HG03095 (cell line): ENCODE measurements at regions not wholly inside any gene's neighbourhood (a gene's known extent, or its start where the extent isn't known, plus 50 kb on each side); places are given as distances from the start of the nearest gene placed in this dataset.

ENCODE experiments used
- ATAC-seq: cut with Tn5 transposase; IDR thresholded peaks from one replicate; pipeline ENCODE4 v1.9.1; 2021; ENCODE audit warnings: moderate library complexity; ENCODE audit not compliant: unreplicated experiment

DNA sequence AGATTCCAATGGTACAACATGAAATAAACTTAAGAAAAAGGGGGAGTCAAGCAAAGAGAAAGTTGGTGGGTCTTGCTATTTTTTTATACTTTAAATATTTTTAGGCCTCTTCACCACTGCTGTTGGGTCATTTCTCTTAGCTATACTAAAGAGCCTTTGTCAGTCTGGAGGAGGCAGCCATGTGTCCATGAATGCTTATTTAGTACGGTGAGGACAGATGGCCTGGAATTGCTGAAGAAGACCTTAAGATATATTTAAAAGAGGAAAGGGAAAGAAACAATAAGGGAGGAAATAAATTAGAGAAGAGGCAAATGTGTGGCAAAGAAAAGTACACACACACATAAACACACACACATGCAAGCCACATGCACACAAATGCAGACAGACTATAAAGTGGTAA, 560.5 kb upstream of the MEF2C start:
- ATAC-seq: no peak

DNA sequence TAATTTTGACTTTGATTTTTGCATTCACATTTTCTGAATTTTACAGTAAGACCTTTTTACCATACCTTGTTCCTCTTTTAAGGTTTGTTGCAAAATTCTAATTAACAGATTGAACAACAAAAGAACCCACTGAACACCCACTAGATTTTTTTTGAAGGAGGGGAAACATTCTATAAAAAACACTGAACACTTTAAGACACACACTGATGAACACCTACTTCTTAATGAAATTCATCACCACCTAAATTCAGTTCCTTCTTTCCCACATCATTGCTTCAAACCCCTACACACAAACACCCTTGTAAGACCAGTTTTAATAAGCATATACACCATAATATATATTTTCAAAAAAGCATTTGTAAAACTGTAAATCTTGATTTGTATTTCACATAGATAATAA, 559.0 kb upstream of the MEF2C start:
- no peak for ATAC-seq

DNA sequence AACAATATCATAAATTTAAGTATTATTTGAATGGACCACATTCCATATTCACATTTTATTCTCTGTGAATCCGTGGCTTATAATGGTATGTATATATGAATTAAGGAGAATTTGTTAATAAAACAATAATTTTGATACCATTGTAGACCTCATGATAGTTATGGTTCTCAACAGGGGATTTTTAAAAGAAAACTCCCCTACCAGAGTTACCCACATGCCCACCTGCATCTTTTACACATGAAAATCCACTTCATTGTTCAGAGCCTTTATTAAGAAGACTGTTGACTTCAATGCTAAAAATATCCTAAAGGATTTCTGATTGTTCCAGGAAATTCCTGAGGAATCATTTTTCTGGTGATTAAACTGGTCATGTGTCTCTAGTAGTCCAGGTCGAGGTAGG, 557.7 kb upstream of the MEF2C start:
- no peak for ATAC-seq

DNA sequence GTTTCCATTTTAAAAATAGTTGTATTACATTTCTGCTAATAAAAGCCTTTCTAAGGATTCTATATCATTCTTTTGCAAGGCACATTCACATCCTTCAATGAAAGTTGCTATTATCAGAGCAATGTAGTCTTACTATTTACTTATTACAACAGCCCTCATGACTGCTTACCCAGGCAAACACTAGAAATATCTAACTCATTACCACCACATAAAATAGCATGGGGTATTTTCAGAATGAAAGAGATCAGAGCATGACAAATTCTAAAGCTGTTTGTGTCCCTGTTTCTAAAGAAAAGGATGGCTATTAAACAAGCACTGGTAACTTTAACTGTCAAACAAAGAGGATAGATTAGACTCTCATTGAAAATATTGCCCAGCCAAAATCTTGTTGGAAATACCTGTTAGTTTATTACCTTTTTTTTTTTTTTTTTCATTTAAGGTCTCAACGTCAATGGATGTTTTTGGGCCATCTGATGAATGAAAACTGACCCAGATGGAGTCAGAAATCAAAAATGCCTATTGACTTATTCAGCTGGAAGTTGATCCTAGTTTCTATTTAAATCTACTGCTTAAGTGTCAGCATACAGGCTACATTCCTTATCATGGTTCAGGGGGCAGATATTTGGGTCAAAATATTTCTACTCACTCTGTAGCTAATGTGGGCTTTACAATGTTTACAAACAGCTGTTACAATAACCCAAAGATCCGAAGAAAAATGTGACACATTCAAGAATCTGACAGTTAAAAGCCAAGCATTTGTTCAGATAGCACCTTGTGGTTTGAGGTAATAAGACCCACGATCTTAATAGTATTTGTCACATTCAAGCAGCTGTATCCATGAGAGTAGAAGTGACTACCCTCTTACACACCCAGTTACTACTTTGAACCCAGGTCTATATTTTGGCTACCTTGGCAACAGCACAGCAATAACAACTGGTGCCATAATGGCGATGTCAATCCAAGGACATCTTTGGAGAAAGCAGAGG, 554.8 kb upstream of the MEF2C start:
- no peak for ATAC-seq

DNA sequence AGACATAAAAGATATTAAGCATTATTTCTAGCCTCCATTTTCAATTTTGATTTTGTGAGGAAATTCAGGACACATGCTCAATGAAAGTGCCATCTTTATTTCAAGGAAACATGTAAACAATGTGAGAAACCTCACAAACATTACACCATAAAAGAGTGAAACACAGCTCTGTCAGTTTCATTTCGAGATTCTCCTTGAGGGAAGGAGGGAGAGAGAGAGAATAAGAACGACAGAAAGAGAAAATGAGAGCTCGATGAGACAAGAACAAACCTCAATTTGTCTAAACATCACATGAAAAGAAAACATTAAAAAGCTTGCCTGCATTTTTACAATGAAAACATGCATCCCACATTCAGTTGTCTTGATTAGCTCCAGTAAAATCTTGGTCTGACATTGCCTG, 553.5 kb upstream of the MEF2C start:
- no peak for ATAC-seq

DNA sequence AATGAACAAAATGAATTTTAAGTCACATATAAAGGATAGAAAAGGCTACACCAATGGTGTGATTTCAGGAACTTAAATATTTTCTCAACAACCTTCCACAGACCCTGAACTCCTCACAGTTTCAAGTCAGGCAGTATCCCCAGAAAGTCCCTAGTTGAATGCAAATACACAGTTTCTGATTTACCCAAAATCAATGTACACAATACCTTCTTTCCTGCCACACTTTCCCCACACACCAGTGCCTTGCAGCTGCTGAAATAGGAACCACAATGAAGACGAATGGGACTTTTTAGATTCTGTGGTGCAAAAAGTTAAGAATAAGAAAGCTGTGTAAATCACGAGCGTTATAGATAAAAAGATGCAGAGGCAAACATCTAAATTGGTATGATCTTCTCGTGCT, 552.4 kb upstream of the MEF2C start:
- ATAC-seq: peak; percentile 86

DNA sequence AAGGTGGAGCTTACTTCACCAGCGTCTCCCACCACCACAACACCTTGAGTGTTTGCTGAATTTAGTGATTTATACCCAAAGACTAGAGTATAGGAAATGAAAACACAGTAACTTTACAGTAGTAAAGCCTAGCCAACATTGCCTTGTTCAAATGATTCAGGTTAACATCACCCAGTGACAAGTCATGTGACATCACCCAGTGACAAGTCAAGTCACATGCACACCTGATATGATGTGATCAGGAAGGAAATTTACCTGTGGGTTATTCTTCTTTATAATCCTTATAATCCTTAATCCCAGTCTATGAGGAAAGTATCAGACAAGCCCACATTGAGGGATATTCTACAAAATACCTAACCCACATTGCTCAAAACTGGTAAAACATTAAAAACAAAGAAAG, 545.6 kb upstream of the MEF2C start:
- ATAC-seq: no peak

DNA sequence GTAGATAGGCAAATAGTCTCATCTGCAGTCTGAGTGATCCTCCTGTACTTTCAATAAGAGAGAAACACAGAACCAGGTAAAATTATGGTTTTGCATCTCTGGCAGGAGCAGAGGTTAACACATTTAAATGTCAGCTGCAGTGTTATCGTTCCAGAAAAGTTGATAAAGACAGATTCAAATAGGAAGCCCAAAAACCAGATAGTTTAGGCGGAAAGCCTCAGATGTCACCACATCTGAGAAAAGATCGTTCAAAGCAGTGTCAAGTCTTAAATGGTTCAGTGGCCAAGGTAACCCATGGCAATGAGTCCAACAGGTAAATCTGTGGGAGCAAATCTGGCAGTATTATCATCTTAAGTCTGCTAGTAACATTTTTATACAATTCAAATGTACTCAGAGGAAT, 542.1 kb upstream of the MEF2C start:
- no peak for ATAC-seq

DNA sequence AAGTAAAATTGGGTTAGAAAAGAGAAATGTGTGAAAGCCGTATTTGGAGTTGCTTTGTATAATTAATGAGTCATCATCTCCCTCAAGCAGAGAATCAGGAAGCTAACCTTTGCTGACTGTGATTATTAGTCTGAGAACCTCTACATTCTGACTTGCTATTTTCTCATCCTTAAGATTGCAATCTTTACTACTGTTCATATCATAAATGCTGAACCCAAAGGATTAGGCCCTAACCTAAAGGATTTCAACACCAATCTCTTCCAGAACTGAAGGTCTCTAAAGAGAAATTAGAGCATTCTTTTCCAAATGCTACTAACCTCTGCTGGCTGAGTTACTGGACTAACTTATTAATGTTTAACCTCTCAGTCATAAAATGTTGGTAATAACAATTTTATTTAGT, 538.1 kb upstream of the MEF2C start:
- ATAC-seq: no peak

DNA sequence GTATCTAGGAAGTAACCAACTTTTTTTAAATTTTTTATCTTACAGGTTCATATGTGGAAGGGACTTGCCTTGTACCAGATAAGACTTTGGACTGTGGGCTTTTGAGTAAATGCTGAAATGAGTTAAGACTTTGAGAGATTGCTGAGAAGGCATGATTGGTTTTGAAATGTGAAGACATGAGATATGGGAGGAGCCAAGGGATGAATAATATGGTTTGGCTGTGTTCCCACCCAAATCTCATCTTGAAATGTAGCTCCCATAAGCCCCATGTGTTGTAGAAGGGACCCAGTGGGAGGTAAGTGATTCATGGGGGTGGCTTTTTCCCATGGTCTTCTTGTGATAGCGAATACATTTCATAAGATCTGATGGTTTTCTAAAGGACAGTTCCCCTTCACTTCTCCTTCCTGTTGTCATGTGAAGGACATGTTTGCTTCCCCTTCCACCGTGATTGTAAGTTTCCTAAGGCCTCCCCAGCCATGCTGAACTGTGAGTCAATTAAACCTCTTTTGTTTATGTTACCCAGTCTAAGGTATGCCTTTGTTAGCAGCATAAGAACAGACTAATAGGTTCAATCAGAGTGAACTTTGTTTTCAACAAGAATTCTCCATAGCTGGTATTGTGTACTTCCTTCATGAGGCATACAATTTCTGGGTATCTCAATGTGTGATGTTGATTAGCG, 535.6 kb upstream of the MEF2C start:
- ATAC-seq: no peak

DNA sequence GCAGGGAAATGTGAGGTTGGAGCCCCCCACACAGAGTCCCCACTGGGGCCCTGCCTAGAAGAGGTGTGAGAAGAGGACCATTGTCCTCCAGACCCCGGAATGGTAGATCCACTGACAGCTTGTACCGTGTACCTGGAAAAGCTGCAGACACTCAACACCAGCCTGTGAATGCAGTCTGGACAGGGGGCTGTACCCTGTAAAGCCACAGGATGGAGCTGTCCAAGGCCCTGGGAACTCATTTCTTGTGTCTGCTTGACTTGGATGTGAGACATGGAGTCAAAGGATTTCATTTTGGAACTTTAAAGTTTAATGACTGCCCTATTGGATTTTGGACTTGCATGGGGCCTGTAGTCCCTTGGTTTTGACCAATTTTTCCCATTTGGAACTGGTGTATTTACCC, 535.0 kb upstream of the MEF2C start:
- no peak for ATAC-seq

DNA sequence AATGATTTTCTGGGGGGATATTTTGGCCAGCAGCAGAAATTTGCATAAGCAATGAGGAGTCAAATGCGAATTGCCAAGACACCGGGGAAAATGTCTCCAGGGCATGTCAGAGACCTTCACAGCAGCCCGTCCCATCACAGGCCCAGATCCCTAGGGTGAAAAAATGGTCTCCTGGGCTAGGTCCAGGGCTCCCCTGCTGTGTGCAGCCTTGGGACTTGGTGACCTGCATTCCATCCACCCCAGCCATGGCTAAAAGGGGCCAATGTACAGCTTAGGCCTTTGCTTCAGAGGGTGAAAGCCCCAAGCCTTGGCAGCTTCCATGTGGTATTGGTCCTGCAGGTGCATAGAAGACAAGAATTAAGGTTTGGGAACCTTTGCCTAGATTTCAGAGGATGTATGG, 534.5 kb upstream of the MEF2C start:
- ATAC-seq: no peak

DNA sequence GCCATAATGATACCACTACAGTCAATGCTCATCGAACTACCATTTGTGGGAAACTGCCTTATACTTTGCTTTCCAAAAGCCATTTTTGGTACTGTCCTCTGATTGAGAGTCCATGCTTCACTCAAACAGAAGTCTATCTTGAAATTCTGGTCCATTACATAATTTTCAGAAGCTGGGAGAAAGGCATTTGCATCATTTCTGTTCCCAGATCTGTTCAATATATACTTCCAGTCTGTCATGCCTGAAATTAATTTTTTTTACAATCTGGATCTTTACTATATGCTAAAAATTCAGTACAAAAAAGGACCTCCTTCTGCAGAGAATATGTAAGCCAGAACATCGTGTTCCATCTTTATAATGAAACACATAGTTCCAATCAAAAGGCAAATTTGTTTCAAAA, 528.9 kb upstream of the MEF2C start:
- no peak for ATAC-seq

DNA sequence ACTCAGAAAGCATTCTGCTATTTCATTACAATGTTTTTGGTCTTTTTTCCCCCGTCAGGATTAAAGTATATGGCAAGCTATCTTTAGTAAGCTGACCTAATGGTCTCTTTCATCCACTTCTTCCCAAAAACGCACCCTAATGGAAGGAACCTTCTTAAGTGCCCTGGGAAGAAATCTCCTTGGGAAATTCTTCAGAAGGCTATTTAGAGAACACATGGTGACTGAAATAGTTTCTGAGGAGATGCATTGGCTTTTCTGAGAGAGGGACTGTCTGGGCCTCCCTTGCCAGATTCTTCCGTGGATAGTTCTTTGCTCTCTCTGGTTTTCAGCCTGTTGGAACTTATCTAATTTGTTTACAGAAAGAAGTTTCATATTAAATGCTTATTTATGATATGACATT, 524.1 kb upstream of the MEF2C start:
- ATAC-seq: no peak

DNA sequence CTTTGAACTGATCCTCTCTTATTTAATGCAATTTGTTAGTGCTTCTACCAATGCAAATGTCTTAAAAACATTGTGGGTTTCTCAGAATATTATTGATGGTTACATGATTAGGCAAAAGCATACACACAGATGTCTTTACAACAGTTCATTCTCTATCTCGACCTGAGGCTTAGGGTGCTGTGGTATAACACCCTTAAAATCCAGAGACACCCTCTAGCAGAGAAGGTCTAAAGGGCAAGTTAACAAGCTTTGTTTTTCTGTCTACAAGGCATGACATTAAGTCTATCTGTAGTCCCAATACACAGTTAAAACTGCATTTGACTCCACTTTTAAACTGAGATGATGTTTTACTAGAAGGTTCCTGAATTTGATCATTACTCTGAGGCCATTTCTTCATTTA, 518.7 kb upstream of the MEF2C start:
- no peak for ATAC-seq

DNA sequence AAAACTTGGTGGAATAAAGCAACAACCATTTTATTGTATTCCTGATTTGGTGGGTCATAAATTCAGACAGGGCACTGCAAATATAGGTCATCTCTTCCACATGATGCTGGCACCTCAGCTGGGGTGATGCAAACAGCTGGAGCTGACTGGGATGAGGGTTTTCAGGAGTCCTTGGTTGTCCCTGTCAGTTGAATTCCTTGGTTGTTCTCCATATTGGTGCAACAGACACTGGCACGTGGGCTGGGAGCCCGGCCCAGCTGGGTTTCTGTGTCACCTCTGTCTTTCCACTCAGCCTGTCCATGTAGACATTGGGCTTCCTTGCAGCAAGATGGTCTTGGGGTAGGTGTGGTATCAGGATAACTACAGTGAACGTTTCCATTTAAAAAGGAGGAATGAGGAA, 518.0 kb upstream of the MEF2C start:
- ATAC-seq: no peak

DNA sequence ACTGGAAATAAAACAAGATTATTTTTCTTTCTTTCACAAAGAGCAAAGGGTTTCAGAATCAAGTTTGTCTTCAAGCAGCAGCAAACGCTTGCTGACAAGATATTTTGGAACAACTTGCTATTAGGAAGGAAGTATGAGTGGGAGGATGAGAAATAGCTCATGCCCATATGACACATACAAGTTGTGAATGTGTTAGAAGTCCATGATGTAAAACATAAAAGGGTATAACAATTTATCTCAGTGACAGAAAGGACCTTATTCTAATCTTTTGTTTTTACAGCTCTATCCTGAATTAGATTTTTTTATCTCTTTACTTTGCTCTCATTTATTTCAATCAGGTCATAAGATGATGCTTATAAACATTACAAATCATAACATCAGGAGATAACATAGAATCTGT, 516.6 kb upstream of the MEF2C start:
- ATAC-seq: no peak

DNA sequence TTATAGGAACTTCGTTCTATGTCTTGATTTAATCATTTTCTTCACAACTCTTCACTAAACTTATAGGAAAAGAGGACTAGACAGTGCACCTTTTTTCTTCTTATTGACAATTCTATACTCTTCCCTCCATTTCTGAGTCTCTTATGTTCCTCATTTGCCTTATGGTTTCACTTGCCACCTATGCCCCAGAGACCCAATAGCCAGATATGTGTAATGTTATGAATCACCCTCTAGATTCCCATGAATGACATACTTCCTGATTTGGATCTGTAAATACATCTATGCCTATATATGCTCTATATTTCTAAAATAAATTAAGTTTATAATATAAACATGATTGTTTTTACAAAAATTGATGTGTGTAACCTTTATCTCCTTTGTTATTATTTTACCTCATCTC, 514.1 kb upstream of the MEF2C start:
- peak; percentile 73 for ATAC-seq

DNA sequence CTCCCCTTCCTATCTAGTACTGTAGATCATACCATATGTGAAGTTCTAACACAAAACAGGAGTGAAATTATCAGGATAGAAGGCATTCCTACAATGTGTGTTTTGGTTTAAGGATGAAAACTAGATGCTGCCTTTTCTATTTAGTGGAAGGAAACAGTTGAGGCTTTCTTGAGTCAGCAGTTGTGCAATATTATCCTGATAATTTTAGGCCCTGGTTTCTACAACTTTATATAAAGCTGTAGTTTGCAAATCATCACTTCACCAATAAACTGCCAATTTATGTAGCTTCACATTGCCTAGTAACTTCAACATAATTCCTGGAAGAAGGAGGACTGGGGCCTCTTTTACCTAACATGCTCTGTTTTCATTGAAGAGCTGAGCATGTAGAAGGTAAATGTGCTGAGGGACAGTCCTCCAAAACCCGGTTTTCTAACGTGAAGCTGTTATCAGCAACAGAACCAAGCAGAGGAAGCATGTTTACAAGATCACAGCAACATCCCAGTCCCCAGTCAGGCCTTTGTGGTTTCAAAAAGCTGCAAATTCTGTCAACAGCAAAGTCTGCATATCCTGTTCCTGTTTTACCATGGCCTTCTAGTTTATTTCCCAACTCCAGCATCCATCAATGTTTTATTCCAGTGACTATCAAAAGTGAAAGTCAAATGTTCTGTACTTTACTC, 513.4 kb upstream of the MEF2C start:
- peak; percentile 51 for ATAC-seq

DNA sequence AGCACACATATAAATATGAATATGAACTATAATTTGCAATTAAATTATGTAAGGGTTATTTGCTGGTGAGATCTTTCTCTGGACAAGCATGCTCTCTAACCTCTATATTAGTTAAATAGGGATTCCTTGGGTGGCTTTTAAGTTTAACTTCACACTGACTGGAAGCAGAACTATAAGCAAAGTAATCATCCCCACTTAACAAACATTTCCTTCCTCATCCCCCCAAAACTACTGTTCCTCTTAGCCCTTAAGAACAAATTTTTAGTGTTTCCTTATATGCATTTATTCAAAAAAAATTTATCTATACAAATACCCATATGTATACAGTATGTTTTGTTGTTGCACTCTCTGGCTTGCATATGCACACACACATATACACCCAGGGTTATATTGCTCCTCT, 512.1 kb upstream of the MEF2C start:
- ATAC-seq: no peak

DNA sequence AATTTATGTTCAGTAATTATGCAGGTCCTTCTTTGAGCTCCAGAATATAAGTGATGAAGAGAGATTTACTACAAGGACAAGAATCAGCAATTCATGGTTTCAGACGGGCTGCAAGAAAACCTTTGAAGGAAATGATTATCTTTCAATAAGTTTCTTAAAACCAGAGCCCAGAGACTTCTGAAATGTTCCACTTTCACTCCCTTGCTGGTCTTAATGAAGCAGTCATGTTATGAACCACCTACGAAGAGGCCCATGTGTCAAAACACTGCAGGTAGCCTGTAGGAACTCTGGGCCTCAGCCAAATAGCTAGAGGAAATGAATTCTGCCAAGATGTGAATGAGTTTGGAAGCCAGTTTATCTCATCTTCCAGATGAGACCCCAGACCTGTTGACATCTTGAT, 505.9 kb upstream of the MEF2C start:
- no peak for ATAC-seq

DNA sequence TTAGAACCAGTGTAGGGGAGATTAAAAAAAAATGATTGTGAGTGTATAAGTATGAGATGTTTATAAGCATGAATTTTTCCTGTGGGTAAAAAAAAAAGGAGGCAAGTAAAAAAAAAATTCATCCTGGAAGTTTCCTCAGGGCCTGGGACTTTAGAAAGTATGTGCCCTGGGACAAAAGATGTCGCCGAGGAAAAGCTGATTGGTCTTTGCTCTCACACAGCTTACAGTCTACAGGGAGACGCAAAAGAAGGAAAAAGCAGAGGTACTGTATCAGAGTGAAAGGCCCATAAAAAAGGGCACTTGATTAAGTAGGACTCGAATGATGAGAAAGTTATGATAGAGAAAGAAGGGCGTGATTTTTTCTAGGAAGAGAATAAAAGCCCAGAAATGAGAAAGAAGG, 501.4 kb upstream of the MEF2C start:
- ATAC-seq: no peak
